Stimulated activated memory B cell treated with anti-CD40 and anti-IgM and Interleukin-4, amounts not matched to agents 10 μg/mL and 1 μg/mL and 100 μg/mL, for 72 hours (primary cell): ENCODE measurements at regions not wholly inside any gene's neighbourhood (a gene's known extent, or its start where the extent isn't known, plus 50 kb on each side); places are given as distances from the start of the nearest gene placed in this dataset.
"Not testable (repeated sequence)": the region's sequence is repeated elsewhere in the genome, so short reads cannot be mapped to it uniquely, and the experiment has no call there.

Experiments
- ATAC-seq: fragments of 150-1000 bp; cut with Tn5 transposase; 2 replicates; pipeline ENCODE4 v1.10.0; 2021
- H3K27ac Mint-ChIP-seq: one replicate; pipeline ENCODE4 v1.8.0; 2022; ENCODE audit warnings: mild to moderate bottlenecking, mixed read lengths
- H3K27me3 Mint-ChIP-seq: one replicate; pipeline ENCODE4 v1.8.0; 2022; ENCODE audit warnings: mixed read lengths
- H3K36me3 Mint-ChIP-seq: one replicate; pipeline ENCODE4 v1.8.0; 2022; ENCODE audit warnings: mixed read lengths
- H3K4me1 Mint-ChIP-seq: one replicate; pipeline ENCODE4 v1.8.0; 2022; ENCODE audit warnings: mixed read lengths
- H3K4me3 Mint-ChIP-seq: one replicate; pipeline ENCODE4 v1.8.0; 2022; ENCODE audit warnings: mild to moderate bottlenecking, moderate library complexity, mixed read lengths
- H3K9me3 Mint-ChIP-seq: one replicate; pipeline ENCODE4 v1.8.0; 2022; ENCODE audit warnings: mixed read lengths

GRCh38 chrX:140273921-140274320 lies 230.9 kb downstream of the SOX3 start:
- H3K36me3 Mint-ChIP-seq = no peaks in the 10 kb centered on the region
- H3K4me1 Mint-ChIP-seq = no peaks in the 10 kb centered on the region
- ATAC-seq = no peak
- no peak overlapping the region for H3K4me3 Mint-ChIP-seq
- H3K27me3 Mint-ChIP-seq = no peaks in the 10 kb centered on the region
- peaks cover 17% of the 10 kb centered on the region for H3K9me3 Mint-ChIP-seq
- no peak overlapping the region for H3K27ac Mint-ChIP-seq

GRCh38 chrX:140250391-140250790 lies 254.5 kb downstream of the SOX3 start:
- H3K9me3 Mint-ChIP-seq = no peaks in the 10 kb centered on the region
- no peaks in the 10 kb centered on the region for H3K27me3 Mint-ChIP-seq
- H3K4me1 Mint-ChIP-seq = no peaks in the 10 kb centered on the region
- no peak for ATAC-seq
- no peak overlapping the region for H3K27ac Mint-ChIP-seq
- H3K36me3 Mint-ChIP-seq = no peaks in the 10 kb centered on the region
- H3K4me3 Mint-ChIP-seq = no peak overlapping the region

GRCh38 chrX:140249088-140249487 lies 255.8 kb downstream of the SOX3 start:
- no peaks in the 10 kb centered on the region for H3K9me3 Mint-ChIP-seq
- H3K36me3 Mint-ChIP-seq = no peaks in the 10 kb centered on the region
- no peaks in the 10 kb centered on the region for H3K27me3 Mint-ChIP-seq
- H3K4me3 Mint-ChIP-seq = no peak overlapping the region
- no peak overlapping the region for H3K27ac Mint-ChIP-seq
- H3K4me1 Mint-ChIP-seq = no peaks in the 10 kb centered on the region
- no peak for ATAC-seq

GRCh38 chrX:140229191-140229590 lies 263.9 kb upstream of the CXorf66 start:
- peaks cover 7% of the 10 kb centered on the region for H3K9me3 Mint-ChIP-seq
- no peak overlapping the region for H3K4me3 Mint-ChIP-seq
- no peak overlapping the region for H3K27ac Mint-ChIP-seq

GRCh38 chrX:140226037-140226436 lies 260.7 kb upstream of the CXorf66 start:
- H3K4me3 Mint-ChIP-seq, H3K9me3 Mint-ChIP-seq, H3K36me3 Mint-ChIP-seq, H3K4me1 Mint-ChIP-seq, H3K27ac Mint-ChIP-seq, ATAC-seq, H3K27me3 Mint-ChIP-seq: not testable (repeated sequence)

More at GRCh38 chrX:140229191-140229590, 263.9 kb upstream of the CXorf66 start:
- no peak for ATAC-seq
- Mint-ChIP-seq H3K36me3 (no peaks in the 10 kb centered on the region), H3K27me3 (no peaks in the 10 kb centered on the region), H3K4me1 (no peaks in the 10 kb centered on the region)

- not testable (repeated sequence) for H3K27ac Mint-ChIP-seq, ATAC-seq, H3K27me3 Mint-ChIP-seq, H3K4me3 Mint-ChIP-seq, H3K9me3 Mint-ChIP-seq, H3K36me3 Mint-ChIP-seq, H3K4me1 Mint-ChIP-seq
These were observed 250.6 kb upstream of the CXorf66 start for GRCh38 chrX:140215894-140216293.

GRCh38 chrX:140214518-140214917 lies 249.2 kb upstream of the CXorf66 start:
- not testable (repeated sequence) for H3K27ac Mint-ChIP-seq, H3K4me3 Mint-ChIP-seq, H3K27me3 Mint-ChIP-seq, H3K9me3 Mint-ChIP-seq, H3K36me3 Mint-ChIP-seq, H3K4me1 Mint-ChIP-seq, ATAC-seq

- H3K36me3 Mint-ChIP-seq = no peaks in the 10 kb centered on the region
- no peaks in the 10 kb centered on the region for H3K9me3 Mint-ChIP-seq
- no peaks in the 10 kb centered on the region for H3K4me1 Mint-ChIP-seq
- ATAC-seq = no peak
- H3K27me3 Mint-ChIP-seq = no peaks in the 10 kb centered on the region
- no peak overlapping the region for H3K27ac Mint-ChIP-seq
- no peak overlapping the region for H3K4me3 Mint-ChIP-seq
These were observed 241.3 kb upstream of the CXorf66 start for GRCh38 chrX:140206657-140207056.

- no peak for ATAC-seq
- no peak overlapping the region for H3K27ac Mint-ChIP-seq
- H3K36me3 Mint-ChIP-seq = no peaks in the 10 kb centered on the region
- H3K4me3 Mint-ChIP-seq = no peak overlapping the region
- no peaks in the 10 kb centered on the region for H3K9me3 Mint-ChIP-seq
- H3K27me3 Mint-ChIP-seq = no peaks in the 10 kb centered on the region
- no peaks in the 10 kb centered on the region for H3K4me1 Mint-ChIP-seq
These were observed 225.3 kb upstream of the CXorf66 start for GRCh38 chrX:140190441-140191108.

- H3K27me3 Mint-ChIP-seq = no peaks in the 10 kb centered on the region
- H3K4me1 Mint-ChIP-seq = no peaks in the 10 kb centered on the region
- ATAC-seq = no peak
- H3K4me3 Mint-ChIP-seq = no peak overlapping the region
- H3K27ac Mint-ChIP-seq = no peak overlapping the region
- no peaks in the 10 kb centered on the region for H3K9me3 Mint-ChIP-seq
- no peaks in the 10 kb centered on the region for H3K36me3 Mint-ChIP-seq
These were observed 215.3 kb upstream of the CXorf66 start for GRCh38 chrX:140180585-140180984.

- no peaks in the 10 kb centered on the region for H3K4me1 Mint-ChIP-seq
- H3K9me3 Mint-ChIP-seq = no peaks in the 10 kb centered on the region
- H3K27me3 Mint-ChIP-seq = no peaks in the 10 kb centered on the region
- H3K4me3 Mint-ChIP-seq = no peak overlapping the region
- no peaks in the 10 kb centered on the region for H3K36me3 Mint-ChIP-seq
- ATAC-seq = no peak
- no peak overlapping the region for H3K27ac Mint-ChIP-seq
These were observed 212.5 kb upstream of the CXorf66 start for GRCh38 chrX:140177821-140178220.

GRCh38 chrX:140172401-140172800 lies 207.1 kb upstream of the CXorf66 start:
- Mint-ChIP-seq H3K4me3 (no peak overlapping the region), H3K27ac (no peak overlapping the region), H3K36me3 (peaks cover 5% of the 10 kb centered on the region), H3K9me3 (peaks cover 6% of the 10 kb centered on the region), H3K27me3 (no peaks in the 10 kb centered on the region), H3K4me1 (no peaks in the 10 kb centered on the region)
- no peak for ATAC-seq

GRCh38 chrX:140167551-140167950 lies 202.2 kb upstream of the CXorf66 start:
- H3K9me3 Mint-ChIP-seq = peaks cover 6% of the 10 kb centered on the region
- no peaks in the 10 kb centered on the region for H3K4me1 Mint-ChIP-seq
- peaks cover 5% of the 10 kb centered on the region for H3K36me3 Mint-ChIP-seq
- H3K27me3 Mint-ChIP-seq = no peaks in the 10 kb centered on the region
- ATAC-seq = no peak
- H3K27ac Mint-ChIP-seq = no peak overlapping the region
- H3K4me3 Mint-ChIP-seq = no peak overlapping the region

- no peak for ATAC-seq
- Mint-ChIP-seq H3K4me1 (no peaks in the 10 kb centered on the region), H3K27ac (no peak overlapping the region), H3K9me3 (no peaks in the 10 kb centered on the region), H3K36me3 (no peaks in the 10 kb centered on the region), H3K4me3 (no peak overlapping the region), H3K27me3 (no peaks in the 10 kb centered on the region)
These were observed 200.5 kb upstream of the CXorf66 start for GRCh38 chrX:140165849-140166248.

GRCh38 chrX:140164391-140164790 lies 199.1 kb upstream of the CXorf66 start:
- Mint-ChIP-seq H3K9me3 (no peaks in the 10 kb centered on the region), H3K4me1 (no peaks in the 10 kb centered on the region), H3K27ac (no peak overlapping the region), H3K27me3 (no peaks in the 10 kb centered on the region), H3K4me3 (no peak overlapping the region), H3K36me3 (no peaks in the 10 kb centered on the region)
- no peak for ATAC-seq

- no peaks in the 10 kb centered on the region for H3K36me3 Mint-ChIP-seq
- H3K27ac Mint-ChIP-seq = no peak overlapping the region
- no peaks in the 10 kb centered on the region for H3K9me3 Mint-ChIP-seq
- H3K4me1 Mint-ChIP-seq = no peaks in the 10 kb centered on the region
- no peaks in the 10 kb centered on the region for H3K27me3 Mint-ChIP-seq
- H3K4me3 Mint-ChIP-seq = no peak overlapping the region
- ATAC-seq = no peak
These were observed 198.2 kb upstream of the CXorf66 start for GRCh38 chrX:140163371-140164159.
